ENCODE measurements at regions not wholly inside any gene's neighbourhood (a gene's known extent, or its start where the extent isn't known, plus 50 kb on each side); places are given as distances from the start of the nearest gene placed in this dataset.

- DNase-seq (ENCODE audit: low read depth, low spot score) (no peak), ATAC-seq (no peak), FAIRE-seq (no peak)
- Histone ChIP-seq H3K4me1 (ENCODE audit: control insufficient read depth, insufficient read depth, low read length) (no peaks in the 10 kb centered on the region), H3K4me2 (ENCODE audit: control insufficient read depth, insufficient read depth) (no peak overlapping the region), H3K9ac (ENCODE audit: control insufficient read depth, insufficient read depth, low read length) (no peak overlapping the region), H3K9me3 (replicated peaks; ENCODE audit: control insufficient read depth, insufficient read depth, low read length) (no peaks in the 10 kb centered on the region), H3K4me3 (no peak overlapping the region), H2AFZ (ENCODE audit: control insufficient read depth, low read depth, low read length) (no peak overlapping the region), H3K27ac (ENCODE audit: control insufficient read depth, insufficient read depth) (no peak overlapping the region), H3K79me2 (ENCODE audit: control insufficient read depth, insufficient read depth, low read length) (no peaks in the 10 kb centered on the region), H3K36me3 (ENCODE audit: control insufficient read depth in 2 of 2, insufficient read depth in 2 of 2, low read length in 1 of 2) (no peaks in the 10 kb centered on the region), H3K27me3 (replicated peaks in 1 of 2; ENCODE audit: control insufficient read depth in 2 of 2, insufficient read depth in 2 of 2, low read length in 1 of 2) (no peaks in the 10 kb centered on the region), H4K20me1 (ENCODE audit: control insufficient read depth, insufficient read depth) (no peaks in the 10 kb centered on the region)
- 67% methylated on average over 1 of the region's 1 CpG for WGBS (ENCODE audit: insufficient coverage, insufficient replicate concordance, low lambda C conversion rate, missing lambda C conversion rate)
- POLR2A ChIA-PET, result no interaction called here
- no TSS peak for BruUV-seq (replicated peaks)
- CTCF ChIA-PET, result no interaction called here
- intact Hi-C loops (cut with micrococcal nuclease; ENCODE audit: unreplicated experiment) (no loop called here), in situ Hi-C loops (cut with MboI) (no loop called here)
- TF ChIP-seq SREBF2 (IDR thresholded peaks at IDR 0.05; ENCODE audit: low read length) (no peak), KLF5 (IDR thresholded peaks at IDR 0.05; ENCODE audit: partially characterized antibody) (no peak), HCFC1 (IDR thresholded peaks at IDR 0.05; ENCODE audit: low read length) (no peak), USF1 (IDR thresholded peaks at IDR 0.05; ENCODE audit: borderline replicate concordance, extremely low read length, insufficient read depth, low read depth, low read length) (no peak), CBX5 (IDR thresholded peaks at IDR 0.05; ENCODE audit: low read depth) (no peak), CBFB (IDR thresholded peaks at IDR 0.05; ENCODE audit: low read depth) (no peak), SP1 (IDR thresholded peaks at IDR 0.05; ENCODE audit: low read depth, low read length) (no peak), SPI1 (IDR thresholded peaks at IDR 0.05; ENCODE audit: borderline replicate concordance, insufficient read depth, low read depth, low read length) (no peak), ZNF24 (IDR thresholded peaks at IDR 0.05) (no peak), STAT1 (conservative IDR thresholded peaks at IDR 0.05) (no peak), MYB (IDR thresholded peaks at IDR 0.05; ENCODE audit: borderline replicate concordance, low read depth, low read length) (no peak), PBX3 (IDR thresholded peaks at IDR 0.05; ENCODE audit: insufficient replicate concordance, low read depth, low read length) (no peak), RAD21 (IDR thresholded peaks at IDR 0.05; ENCODE audit: insufficient read depth, low read depth, low read length) (no peak)
- SMC1A ChIA-PET (ENCODE audit: uncharacterized antibody, unreplicated experiment), result no interaction called here
- RAD21 ChIA-PET (ENCODE audit: unreplicated experiment), result no interaction called here
Measured at GRCh38 chr6:18733921-18734550, 346.9 kb downstream of the RNF144B start.

Measured in GM12878 (cell line).